ENCODE measurements at regions not wholly inside any gene's neighbourhood (a gene's known extent, or its start where the extent isn't known, plus 50 kb on each side); places are given as distances from the start of the nearest gene placed in this dataset.

DNA sequence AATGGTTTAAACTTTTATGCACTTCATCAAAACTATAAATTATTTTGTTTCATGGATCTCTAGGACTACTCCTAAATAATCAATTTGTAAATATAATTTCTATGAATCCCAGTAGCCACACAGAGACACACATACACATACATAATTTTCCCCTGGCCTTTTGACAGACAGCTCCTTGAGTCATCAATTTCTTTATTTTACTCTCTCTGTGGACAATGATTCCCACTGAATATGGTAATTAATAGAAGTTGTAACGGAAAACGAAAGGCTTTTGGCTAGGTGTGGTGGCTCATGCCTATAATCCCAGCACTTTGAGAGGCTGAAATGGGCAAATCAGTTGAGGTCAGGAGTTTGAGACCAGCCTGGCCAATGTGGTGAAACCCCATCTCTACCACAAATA is 235.1 kb downstream of the EPHA4 start:
- no peak for TF ChIP-seq CTCF (IDR thresholded peaks at IDR 0.05)
- TF ChIP-seq POLR2A (IDR thresholded peaks at IDR 0.05) = no peak
